ENCODE measurements at regions not wholly inside any gene's neighbourhood (a gene's known extent, or its start where the extent isn't known, plus 50 kb on each side); places are given as distances from the start of the nearest gene placed in this dataset.
"Not testable (repeated sequence)": the region's sequence is repeated elsewhere in the genome, so short reads cannot be mapped to it uniquely, and the experiment has no call there.

- Mint-ChIP-seq H3K4me1 (no peaks in the 10 kb centered on the region), H3K36me3 (no peaks in the 10 kb centered on the region), H3K9me3 (peaks cover 5% of the 10 kb centered on the region), H3K4me3 (no peak overlapping the region), H3K27me3 (no peaks in the 10 kb centered on the region), H3K27ac (no peak overlapping the region)
- POLR2A ChIA-PET: no interaction called here
- no peak for DNase-seq
- no peak for ATAC-seq (ENCODE audit: low read depth)
These were observed 208.5 kb downstream of the FOXG1 start for GRCh38 chr14:28975084-28975483.

- Mint-ChIP-seq H3K4me1 (no peaks in the 10 kb centered on the region), H3K9me3 (peaks cover 11% of the 10 kb centered on the region), H3K27me3 (no peaks in the 10 kb centered on the region), H3K4me3 (no peak overlapping the region), H3K36me3 (no peaks in the 10 kb centered on the region), H3K27ac (no peak overlapping the region)
- ATAC-seq (ENCODE audit: low read depth): no peak
- POLR2A ChIA-PET: no interaction called here
- DNase-seq: no peak
These were observed 215.6 kb downstream of the FOXG1 start for GRCh38 chr14:28982228-28982627.

- Mint-ChIP-seq H3K27ac (no peak overlapping the region), H3K9me3 (peaks cover 13% of the 10 kb centered on the region), H3K27me3 (no peaks in the 10 kb centered on the region), H3K4me1 (no peaks in the 10 kb centered on the region), H3K36me3 (no peaks in the 10 kb centered on the region), H3K4me3 (no peak overlapping the region)
- DNase-seq: no peak
- no peak for ATAC-seq (ENCODE audit: low read depth)
- POLR2A ChIA-PET: no interaction called here
These were observed 216.7 kb downstream of the FOXG1 start for GRCh38 chr14:28983279-28983678.

- no peak for ATAC-seq (ENCODE audit: low read depth)
- H3K4me1 Mint-ChIP-seq: no peaks in the 10 kb centered on the region
- H3K36me3 Mint-ChIP-seq: no peaks in the 10 kb centered on the region
- H3K27me3 Mint-ChIP-seq: no peaks in the 10 kb centered on the region
- no peak overlapping the region for H3K27ac Mint-ChIP-seq
- H3K4me3 Mint-ChIP-seq: no peak overlapping the region
- peaks cover 10% of the 10 kb centered on the region for H3K9me3 Mint-ChIP-seq
- DNase-seq: no peak
- POLR2A ChIA-PET: no interaction called here
These were observed 220.9 kb downstream of the FOXG1 start for GRCh38 chr14:28987516-28987915.

GRCh38 chr14:28997196-28997595, 230.6 kb downstream of the FOXG1 start:
- not testable (repeated sequence) for H3K4me1 Mint-ChIP-seq

GRCh38 chr14:28999656-29000055, 233.1 kb downstream of the FOXG1 start:
- DNase-seq (no peak), ATAC-seq (ENCODE audit: low read depth) (no peak)
- no peak overlapping the region for H3K4me3 Mint-ChIP-seq
- H3K4me1 Mint-ChIP-seq: no peaks in the 10 kb centered on the region
- peaks cover 12% of the 10 kb centered on the region for H3K9me3 Mint-ChIP-seq
- H3K27ac Mint-ChIP-seq: no peak overlapping the region
- no peaks in the 10 kb centered on the region for H3K27me3 Mint-ChIP-seq
- H3K36me3 Mint-ChIP-seq: no peaks in the 10 kb centered on the region
- POLR2A ChIA-PET: no interaction called here

More at GRCh38 chr14:28997196-28997595, 230.6 kb downstream of the FOXG1 start:
- DNase-seq; H3K27me3 Mint-ChIP-seq; H3K4me3 Mint-ChIP-seq; H3K27ac Mint-ChIP-seq; POLR2A ChIA-PET; ATAC-seq (ENCODE audit: low read depth); H3K36me3 Mint-ChIP-seq: not testable (repeated sequence)
- peaks cover 11% of the 10 kb centered on the region for H3K9me3 Mint-ChIP-seq

GRCh38 chr14:29005647-29006046, 239.1 kb downstream of the FOXG1 start:
- Mint-ChIP-seq H3K4me3 (no peak overlapping the region), H3K27ac (no peak overlapping the region), H3K4me1 (no peaks in the 10 kb centered on the region), H3K9me3 (peaks cover 8% of the 10 kb centered on the region), H3K36me3 (no peaks in the 10 kb centered on the region), H3K27me3 (no peaks in the 10 kb centered on the region)
- no peak for ATAC-seq (ENCODE audit: low read depth)
- POLR2A ChIA-PET: no interaction called here
- no peak for DNase-seq

GRCh38 chr14:29007990-29008389, 241.4 kb downstream of the FOXG1 start:
- Mint-ChIP-seq H3K27me3 (no peaks in the 10 kb centered on the region), H3K27ac (no peak overlapping the region), H3K4me3 (no peak overlapping the region), H3K9me3 (peaks cover 9% of the 10 kb centered on the region), H3K4me1 (no peaks in the 10 kb centered on the region), H3K36me3 (no peaks in the 10 kb centered on the region)
- DNase-seq: no peak
- ATAC-seq (ENCODE audit: low read depth): no peak
- POLR2A ChIA-PET: no interaction called here

- no peaks in the 10 kb centered on the region for H3K36me3 Mint-ChIP-seq
- no peaks in the 10 kb centered on the region for H3K27me3 Mint-ChIP-seq
- H3K4me3 Mint-ChIP-seq: no peak overlapping the region
- peaks cover 5% of the 10 kb centered on the region for H3K9me3 Mint-ChIP-seq
- no peak for ATAC-seq (ENCODE audit: low read depth)
- POLR2A ChIA-PET: no interaction called here
- DNase-seq: no peak
- no peaks in the 10 kb centered on the region for H3K4me1 Mint-ChIP-seq
- no peak overlapping the region for H3K27ac Mint-ChIP-seq
These were observed 249.7 kb downstream of the FOXG1 start for GRCh38 chr14:29016050-29016900.

- H3K27me3 Mint-ChIP-seq; H3K36me3 Mint-ChIP-seq; H3K4me1 Mint-ChIP-seq; POLR2A ChIA-PET; H3K4me3 Mint-ChIP-seq; DNase-seq; H3K27ac Mint-ChIP-seq; ATAC-seq (ENCODE audit: low read depth): not testable (repeated sequence)
- peaks cover 17% of the 10 kb centered on the region for H3K9me3 Mint-ChIP-seq
These were observed 256.9 kb downstream of the FOXG1 start for GRCh38 chr14:29023505-29023904.

GRCh38 chr14:29027441-29027840, 260.9 kb downstream of the FOXG1 start:
- H3K36me3 Mint-ChIP-seq; H3K27ac Mint-ChIP-seq; POLR2A ChIA-PET; H3K4me3 Mint-ChIP-seq; H3K27me3 Mint-ChIP-seq; DNase-seq; ATAC-seq (ENCODE audit: low read depth); H3K4me1 Mint-ChIP-seq: not testable (repeated sequence)
- peaks cover 16% of the 10 kb centered on the region for H3K9me3 Mint-ChIP-seq

- H3K36me3 Mint-ChIP-seq; ATAC-seq (ENCODE audit: low read depth); H3K4me1 Mint-ChIP-seq; DNase-seq; H3K27ac Mint-ChIP-seq; POLR2A ChIA-PET; H3K27me3 Mint-ChIP-seq; H3K4me3 Mint-ChIP-seq: not testable (repeated sequence)
- peaks cover 16% of the 10 kb centered on the region for H3K9me3 Mint-ChIP-seq
These were observed 261.5 kb downstream of the FOXG1 start for GRCh38 chr14:29027941-29028705.

GRCh38 chr14:29028973-29029582, 262.5 kb downstream of the FOXG1 start:
- no peaks in the 10 kb centered on the region for H3K36me3 Mint-ChIP-seq
- POLR2A ChIA-PET: no interaction called here
- no peak overlapping the region for H3K4me3 Mint-ChIP-seq
- no peaks in the 10 kb centered on the region for H3K4me1 Mint-ChIP-seq
- ATAC-seq (ENCODE audit: low read depth) (no peak), DNase-seq (no peak)
- no peaks in the 10 kb centered on the region for H3K27me3 Mint-ChIP-seq
- peaks cover 16% of the 10 kb centered on the region for H3K9me3 Mint-ChIP-seq
- H3K27ac Mint-ChIP-seq: no peak overlapping the region

- DNase-seq (no peak), ATAC-seq (ENCODE audit: low read depth) (no peak)
- no peak overlapping the region for H3K4me3 Mint-ChIP-seq
- peaks cover 14% of the 10 kb centered on the region for H3K9me3 Mint-ChIP-seq
- no peaks in the 10 kb centered on the region for H3K27me3 Mint-ChIP-seq
- H3K36me3 Mint-ChIP-seq: no peaks in the 10 kb centered on the region
- H3K4me1 Mint-ChIP-seq: no peaks in the 10 kb centered on the region
- no peak overlapping the region for H3K27ac Mint-ChIP-seq
- POLR2A ChIA-PET: no interaction called here
These were observed 263.5 kb downstream of the FOXG1 start for GRCh38 chr14:29030121-29030520.

All from activated naive CD8-positive, alpha-beta T cell treated with anti-CD3 and anti-CD28 coated beads, Interleukin-2, amount 10 ng/mL, durations not matched to agents 7 days and 5 days (primary cell).